ENCODE measurements at regions not wholly inside any gene's neighbourhood (a gene's known extent, or its start where the extent isn't known, plus 50 kb on each side); places are given as distances from the start of the nearest gene placed in this dataset.

- no peak overlapping the region for H3K4me3 ChIP-seq (ENCODE audit: low read length)
- no peak for TF ChIP-seq CTCF (conservative IDR thresholded peaks at IDR 0.05; ENCODE audit: low read length)
- no peak for DNase-seq (ENCODE audit: low read depth)
These were observed 553.4 kb downstream of the PPP4R3C start for GRCh38 chrX:26909728-26910127.

GRCh38 chrX:26908218-26908617, 554.9 kb downstream of the PPP4R3C start:
- no peak overlapping the region for H3K4me3 ChIP-seq (ENCODE audit: low read length)
- DNase-seq (ENCODE audit: low read depth), result no peak
- no peak for TF ChIP-seq CTCF (conservative IDR thresholded peaks at IDR 0.05; ENCODE audit: low read length)

GRCh38 chrX:26889574-26889973, 573.6 kb downstream of the PPP4R3C start:
- no peak for DNase-seq (ENCODE audit: low read depth)
- no peak for TF ChIP-seq CTCF (conservative IDR thresholded peaks at IDR 0.05; ENCODE audit: low read length)
- no peak overlapping the region for H3K4me3 ChIP-seq (ENCODE audit: low read length)

GRCh38 chrX:26873736-26874135, 589.4 kb downstream of the PPP4R3C start:
- H3K4me3 ChIP-seq (ENCODE audit: low read length), result no peak overlapping the region
- no peak for DNase-seq (ENCODE audit: low read depth)
- TF ChIP-seq CTCF (conservative IDR thresholded peaks at IDR 0.05; ENCODE audit: low read length), result no peak

- H3K4me3 ChIP-seq (ENCODE audit: low read length), result no peak overlapping the region
- no peak for DNase-seq (ENCODE audit: low read depth)
- TF ChIP-seq CTCF (conservative IDR thresholded peaks at IDR 0.05; ENCODE audit: low read length), result no peak
These were observed 591.2 kb downstream of the PPP4R3C start for GRCh38 chrX:26871967-26872366.

- TF ChIP-seq CTCF (conservative IDR thresholded peaks at IDR 0.05; ENCODE audit: low read length), result no peak
- DNase-seq (ENCODE audit: low read depth), result no peak
- no peak overlapping the region for H3K4me3 ChIP-seq (ENCODE audit: low read length)
These were observed 611.2 kb downstream of the PPP4R3C start for GRCh38 chrX:26851981-26852380.

GRCh38 chrX:26848511-26848910, 614.6 kb downstream of the PPP4R3C start:
- H3K4me3 ChIP-seq (ENCODE audit: low read length), result no peak overlapping the region
- no peak for DNase-seq (ENCODE audit: low read depth)
- no peak for TF ChIP-seq CTCF (conservative IDR thresholded peaks at IDR 0.05; ENCODE audit: low read length)
